HG02938 (cell line): ENCODE measurements at regions not wholly inside any gene's neighbourhood (a gene's known extent, or its start where the extent isn't known, plus 50 kb on each side); places are given as distances from the start of the nearest gene placed in this dataset.
A peak's percentile ranks its signal among the peaks of the same experiment; 100 is the strongest.
"Not testable (repeated sequence)": the region's sequence is repeated elsewhere in the genome, so short reads cannot be mapped to it uniquely, and the experiment has no call there.

Experiments used
- ATAC-seq: cut with Tn5 transposase; IDR thresholded peaks from one replicate; pipeline ENCODE4 v1.9.1; 2021; ENCODE audit warnings: mild to moderate bottlenecking, moderate library complexity; ENCODE audit not compliant: unreplicated experiment

DNA sequence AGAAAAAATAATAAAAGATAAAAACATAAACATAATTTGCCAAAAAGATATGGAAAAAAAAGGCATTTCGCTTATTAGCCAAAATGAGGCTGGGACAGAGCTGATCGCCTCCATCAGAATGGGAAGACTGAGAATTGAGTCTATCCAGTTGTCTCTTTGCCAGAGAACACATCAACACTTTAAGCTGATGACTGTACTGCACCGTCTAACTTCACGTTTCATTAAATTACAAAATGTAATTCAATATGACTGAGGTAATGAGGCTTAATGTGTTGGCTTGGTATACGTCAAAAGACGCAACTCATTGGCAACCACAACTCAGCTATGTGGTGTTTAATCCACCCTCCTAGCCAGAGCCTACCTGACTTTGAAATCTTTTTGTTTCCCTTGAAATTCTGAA, 462.7 kb upstream of the CD180 start:
- ATAC-seq: no peak

DNA sequence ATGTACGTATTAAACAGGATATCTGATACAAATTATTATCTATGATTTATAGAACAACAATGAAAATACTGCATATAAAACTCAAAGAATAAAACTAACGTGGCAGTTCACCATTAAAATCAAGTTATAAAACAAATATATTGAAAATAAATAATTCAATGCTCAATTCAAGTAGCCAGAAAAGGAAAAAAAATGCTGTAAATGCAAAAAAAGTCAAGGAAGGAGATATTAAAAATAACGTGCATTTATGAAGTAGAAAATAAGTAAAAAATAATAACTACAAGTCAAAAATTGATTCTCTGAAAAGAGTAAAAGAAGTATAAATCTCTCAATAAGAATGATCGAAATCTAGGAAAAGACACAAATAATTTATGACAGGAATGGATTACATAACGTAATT, 460.5 kb upstream of the CD180 start:
- ATAC-seq: no peak

DNA sequence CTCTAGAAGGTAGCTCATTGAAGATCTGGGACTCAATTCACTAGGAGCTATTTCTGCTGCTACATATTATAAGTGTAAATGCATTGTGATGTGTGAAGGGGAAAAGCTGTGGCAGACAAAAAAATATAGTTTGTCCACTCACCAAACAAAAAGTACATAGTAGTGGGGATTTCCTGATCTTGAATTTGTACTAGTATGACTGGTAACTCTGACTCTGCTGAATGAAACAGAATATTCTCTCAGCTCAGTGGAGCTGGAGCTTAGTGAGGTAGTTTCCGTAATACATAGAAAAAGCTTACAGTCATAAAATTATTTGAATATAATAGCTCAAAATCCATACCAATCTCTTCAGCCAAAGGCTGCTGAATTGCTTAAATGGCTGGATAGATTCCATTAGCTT, 455.6 kb upstream of the CD180 start:
- ATAC-seq: peak; percentile 52

DNA sequence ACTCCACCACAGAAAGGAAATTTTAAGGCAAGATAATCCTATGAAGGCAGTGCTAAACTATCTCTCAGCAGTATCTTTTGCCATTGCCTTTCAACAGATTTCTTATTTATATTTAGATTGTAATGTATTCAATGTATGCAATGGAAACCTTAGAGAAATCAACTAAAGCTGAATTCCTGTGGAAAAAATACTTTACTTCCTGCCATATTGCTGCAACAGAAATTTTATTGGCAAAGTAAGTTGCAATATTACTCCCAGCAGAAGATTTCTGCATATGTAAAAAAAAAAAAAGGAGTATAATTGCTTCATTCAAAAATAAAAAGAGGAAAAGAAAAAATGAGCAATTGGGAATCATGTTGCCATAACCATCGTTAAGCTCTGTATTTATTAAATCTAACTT, 454.6 kb upstream of the CD180 start:
- ATAC-seq: no peak

DNA sequence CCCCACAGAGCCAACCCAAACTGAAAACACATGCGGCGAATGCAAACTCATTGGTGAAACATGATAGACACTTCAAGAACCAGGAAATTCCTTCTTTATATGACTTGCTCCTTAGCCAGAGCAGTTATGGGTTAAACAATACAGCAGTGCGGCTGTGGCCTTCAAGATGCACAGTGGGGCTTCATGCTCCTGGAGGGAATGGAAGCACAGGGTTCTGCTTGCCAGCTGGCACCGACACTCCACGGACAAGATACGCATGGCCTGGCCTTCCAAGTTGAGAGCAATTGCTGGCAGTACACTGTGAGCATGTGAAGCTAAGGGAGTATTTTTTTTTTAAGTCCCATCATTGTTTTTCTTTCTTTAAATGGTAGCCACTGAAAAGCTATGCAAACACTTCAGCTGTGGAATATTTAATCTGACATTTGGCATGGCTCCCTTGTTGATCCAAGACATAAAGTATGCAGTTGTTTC, 451.6 kb upstream of the CD180 start:
- ATAC-seq: no peak

DNA sequence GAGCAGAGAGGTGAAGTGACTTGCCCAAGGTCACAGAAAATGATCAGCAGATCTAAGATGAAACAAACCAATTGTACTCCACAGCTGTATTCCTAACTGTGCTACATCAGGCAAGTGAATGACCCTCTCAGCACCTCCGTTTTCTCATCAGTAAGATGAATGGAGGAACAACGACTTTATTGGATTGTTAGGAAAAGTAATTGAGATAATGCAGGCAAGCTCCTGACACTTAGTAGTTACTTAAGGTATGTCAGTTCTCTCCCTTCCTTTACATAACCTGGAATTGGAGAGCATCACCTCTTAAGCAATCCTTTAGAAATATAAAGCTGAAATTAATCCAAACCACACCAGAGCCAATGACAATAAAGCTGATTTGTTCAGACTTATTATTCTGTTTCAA, 451.2 kb upstream of the CD180 start:
- no peak for ATAC-seq

DNA sequence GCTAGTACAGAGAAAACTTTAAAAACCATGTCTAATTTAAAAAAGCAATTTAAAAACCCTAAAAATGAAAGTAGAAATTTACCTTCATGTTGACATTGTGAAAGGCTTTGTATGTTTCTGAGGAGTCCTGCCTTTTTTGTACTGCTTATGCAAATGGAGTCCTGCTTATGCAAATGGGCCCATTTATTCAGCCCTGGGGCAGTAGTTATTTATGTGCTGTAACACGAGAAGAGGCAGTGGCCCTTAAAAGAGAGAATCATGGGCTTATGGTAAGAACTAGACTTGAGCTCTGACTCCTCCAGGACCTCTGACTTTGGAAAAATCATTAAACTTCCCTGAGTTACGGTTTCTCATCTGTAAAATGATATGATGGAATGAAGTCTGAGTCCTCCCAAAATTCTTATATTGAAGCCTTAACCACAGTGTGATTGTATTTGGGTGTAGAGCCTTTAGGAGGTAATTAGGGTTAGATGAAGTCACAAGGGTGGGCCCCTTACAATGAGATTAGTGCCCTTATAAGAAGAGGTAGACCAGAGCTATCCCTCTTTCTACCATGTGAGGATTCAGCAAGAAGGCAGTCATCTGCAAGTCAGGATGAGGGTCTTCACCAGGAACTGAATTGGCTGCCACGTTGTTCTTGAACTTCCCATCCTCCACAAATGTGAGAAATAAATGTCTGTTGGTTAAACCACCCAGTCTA, 447.8 kb upstream of the CD180 start:
- no peak for ATAC-seq

DNA sequence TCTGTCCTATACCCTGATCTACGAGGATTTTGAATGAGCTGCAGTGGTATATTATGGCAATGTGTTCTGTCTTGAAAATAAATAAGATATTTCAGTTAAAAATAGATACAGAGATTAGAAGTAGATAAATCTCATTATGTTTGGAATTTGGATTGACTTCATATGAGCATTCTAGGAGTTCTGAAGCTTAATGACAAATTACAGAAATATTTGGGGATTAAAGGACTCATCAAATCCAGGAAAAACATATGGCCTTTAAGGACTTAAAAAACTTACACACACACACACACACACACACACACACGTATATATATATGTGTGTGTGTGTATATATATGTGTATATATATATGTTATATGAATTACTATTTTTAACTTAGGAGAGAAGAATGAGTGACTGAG, 446.9 kb upstream of the CD180 start:
- no peak for ATAC-seq

DNA sequence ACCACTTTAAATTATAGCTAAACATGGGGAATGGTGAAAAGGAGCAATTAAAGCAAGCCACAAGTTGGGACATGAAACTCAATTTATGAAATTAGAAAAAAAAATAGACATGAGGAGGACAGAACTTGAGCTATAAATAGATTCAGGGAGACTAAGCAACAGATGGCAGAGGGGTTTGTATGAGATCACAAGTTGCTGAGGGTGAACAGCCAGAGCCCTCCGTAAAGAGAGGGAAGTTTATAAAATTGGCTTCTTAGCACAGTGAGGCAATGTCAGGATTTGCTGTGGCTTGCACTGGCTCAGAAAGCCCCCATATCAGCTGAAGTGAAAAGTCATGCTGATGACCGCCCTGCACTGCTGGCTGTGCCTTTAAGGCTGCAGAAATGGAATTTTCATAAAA, 443.4 kb upstream of the CD180 start:
- no peak for ATAC-seq

DNA sequence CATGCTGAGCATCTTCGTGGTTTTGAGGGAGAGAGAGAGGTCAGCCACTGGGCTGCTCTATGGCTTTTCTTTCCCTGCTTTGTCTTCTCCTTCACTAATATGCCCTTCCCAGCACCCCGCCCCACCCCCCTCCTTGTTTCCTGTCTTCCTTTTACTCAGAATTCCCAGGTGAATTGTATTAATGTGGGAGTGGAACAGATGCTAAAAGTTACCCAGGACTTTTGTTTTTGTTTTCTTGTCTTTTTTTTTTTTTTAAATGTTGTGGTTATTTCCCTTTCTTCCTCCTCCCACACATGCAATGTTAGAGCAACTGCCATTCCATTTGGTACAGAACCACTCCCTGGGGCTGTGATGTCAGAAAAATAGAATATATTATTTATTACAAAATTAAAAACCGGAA, 442.7 kb upstream of the CD180 start:
- no peak for ATAC-seq

DNA sequence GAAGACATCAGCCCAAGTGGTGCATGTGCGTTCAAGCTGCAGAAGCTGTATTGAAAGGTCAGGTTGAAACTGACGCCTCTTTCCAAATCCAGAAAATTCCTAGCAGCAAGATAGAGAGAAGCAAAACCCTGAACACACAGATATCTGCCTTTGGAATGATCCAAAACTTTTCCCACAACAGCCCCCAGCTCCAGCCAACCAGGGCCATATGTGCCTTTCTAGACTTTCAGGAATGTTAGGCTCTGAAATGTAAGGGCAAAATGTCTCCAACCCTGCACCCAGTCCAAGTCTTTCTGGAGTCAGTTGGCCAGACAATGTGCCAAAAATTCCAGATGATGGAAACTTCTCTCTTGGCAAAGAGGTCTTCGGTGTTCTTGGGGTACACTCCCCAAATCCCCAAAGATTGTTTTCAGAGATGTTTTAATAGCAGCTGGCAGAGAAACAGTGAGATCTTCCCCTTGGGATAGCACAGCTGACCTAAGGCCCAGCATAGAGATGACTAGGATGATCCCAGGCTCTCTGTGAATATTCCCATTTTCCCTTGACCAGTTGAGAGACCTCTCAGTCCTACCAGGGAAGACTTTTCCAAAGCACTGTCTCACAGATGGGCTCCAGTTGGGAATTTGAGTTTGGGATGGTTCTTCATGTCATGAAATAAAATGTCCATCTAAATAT, 440.4 kb upstream of the CD180 start:
- no peak for ATAC-seq

DNA sequence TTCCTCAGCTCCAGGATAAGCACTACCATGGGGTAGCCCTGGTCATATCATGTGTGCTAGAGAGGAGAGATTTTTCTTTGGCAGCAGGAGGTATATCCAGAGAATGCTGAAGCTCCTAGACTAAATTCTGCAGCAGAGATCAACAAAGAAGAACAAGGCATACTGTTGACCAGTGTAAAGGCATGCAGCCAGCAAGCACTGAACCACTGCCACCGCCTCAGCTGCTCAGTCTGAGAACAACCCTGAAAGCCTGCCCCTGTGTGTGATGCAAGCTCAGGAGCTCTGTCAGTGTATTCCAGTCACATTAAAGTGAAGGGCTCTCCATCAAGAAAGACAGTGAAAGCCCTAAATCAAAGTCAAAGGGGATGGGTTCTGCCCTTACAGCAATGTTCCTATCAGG, 439.5 kb upstream of the CD180 start:
- no peak for ATAC-seq

DNA sequence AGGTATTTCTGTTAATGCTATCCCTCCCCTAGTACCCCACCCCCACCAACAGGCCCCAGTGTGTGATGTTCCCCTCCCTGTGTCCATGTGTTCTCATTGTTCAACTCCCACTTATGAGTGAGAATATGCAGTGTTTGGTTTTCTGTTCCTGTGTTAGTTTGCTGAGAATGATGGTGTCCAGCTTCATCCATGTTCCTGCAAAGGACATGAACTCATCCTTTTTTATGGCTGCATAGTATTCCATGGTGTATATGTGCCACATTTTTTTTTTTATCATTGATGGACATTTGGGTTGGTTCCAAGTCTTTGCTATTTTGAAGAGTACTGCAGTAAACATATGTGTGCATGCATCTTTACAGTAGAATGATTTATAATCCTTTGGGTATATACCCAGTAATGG, 430.5 kb upstream of the CD180 start:
- not testable (repeated sequence) for ATAC-seq

DNA sequence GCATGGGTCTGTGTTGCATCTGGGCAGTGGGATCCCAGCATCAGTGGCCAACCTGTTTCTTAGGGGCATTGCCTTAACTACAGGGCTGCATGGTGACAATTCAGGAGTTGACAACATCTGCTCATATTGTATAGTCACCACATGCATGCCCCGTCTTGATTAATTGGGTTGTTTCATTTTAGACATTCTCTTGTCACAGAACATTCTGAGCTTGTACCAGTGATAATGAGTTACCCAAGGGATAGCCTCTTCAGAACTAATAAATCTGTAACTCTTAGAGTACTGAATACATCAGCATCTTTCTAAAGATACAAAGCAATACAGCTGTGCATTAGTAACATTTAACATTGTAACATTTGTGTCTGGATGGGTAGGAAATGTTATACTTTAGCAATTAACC, 426.5 kb upstream of the CD180 start:
- no peak for ATAC-seq

DNA sequence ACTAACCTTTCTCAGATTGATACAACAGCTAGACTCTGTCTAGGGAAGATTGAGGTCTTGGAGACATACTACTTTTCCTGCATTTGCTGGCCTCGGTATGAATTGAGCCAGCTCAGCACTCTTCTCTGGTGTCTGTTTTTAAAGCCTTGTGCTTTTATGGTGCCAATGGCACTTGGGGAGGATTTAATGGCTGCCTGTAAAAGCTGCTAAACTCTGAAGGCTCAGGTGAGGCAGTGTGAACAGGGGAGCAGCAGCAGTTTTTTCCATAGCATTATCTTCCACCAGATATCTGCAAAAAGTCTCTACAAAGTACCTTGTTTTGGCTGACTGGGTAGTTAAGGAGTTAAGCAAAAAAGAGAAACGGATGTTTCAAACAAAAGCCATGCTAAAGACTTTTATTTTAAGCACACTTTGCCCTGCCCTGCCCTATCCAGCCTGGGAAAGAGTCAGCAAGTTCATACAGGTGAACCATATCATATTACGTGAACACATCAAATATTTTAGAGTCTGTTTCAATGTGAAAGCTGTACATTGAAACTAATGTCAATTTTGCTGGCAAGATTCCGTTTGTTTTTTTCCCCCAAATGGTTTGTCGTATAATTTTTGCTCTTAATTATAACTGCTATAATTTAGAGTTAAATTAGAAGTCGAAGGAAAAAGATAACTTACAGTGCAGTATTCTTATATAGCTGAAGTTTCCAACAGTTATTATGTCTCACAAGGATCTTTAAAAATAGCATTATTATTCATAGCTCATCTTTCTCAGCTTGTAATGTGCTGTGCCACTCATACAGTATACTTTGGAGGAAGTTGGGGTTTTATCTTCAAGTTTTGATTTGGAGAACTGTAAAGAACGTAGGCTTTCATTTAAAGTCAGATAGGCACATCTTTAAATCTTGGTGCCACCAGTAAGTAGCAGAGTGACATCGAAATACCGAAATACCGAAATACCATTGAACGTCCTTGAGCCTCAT, 424.1 kb upstream of the CD180 start:
- ATAC-seq: no peak

DNA sequence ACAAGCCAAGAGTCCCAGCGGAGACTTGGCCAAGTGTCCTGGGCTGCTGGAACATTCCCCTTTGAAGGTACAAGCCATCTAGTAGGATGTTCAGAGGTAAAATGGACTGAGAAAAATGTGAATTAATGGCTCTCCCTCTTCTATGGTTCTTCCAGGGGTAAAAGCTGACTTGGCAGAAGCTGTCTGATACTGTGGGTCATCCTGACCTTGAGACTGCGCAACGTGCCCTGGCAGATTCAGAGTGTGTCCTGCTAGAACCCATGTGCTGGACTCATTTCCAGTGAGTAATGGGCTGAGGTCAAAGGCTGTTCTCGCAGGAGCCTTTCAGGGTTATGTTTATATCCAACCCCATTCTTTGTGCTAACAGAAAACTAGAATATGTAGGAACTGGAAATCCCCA, 423.0 kb upstream of the CD180 start:
- ATAC-seq: no peak

DNA sequence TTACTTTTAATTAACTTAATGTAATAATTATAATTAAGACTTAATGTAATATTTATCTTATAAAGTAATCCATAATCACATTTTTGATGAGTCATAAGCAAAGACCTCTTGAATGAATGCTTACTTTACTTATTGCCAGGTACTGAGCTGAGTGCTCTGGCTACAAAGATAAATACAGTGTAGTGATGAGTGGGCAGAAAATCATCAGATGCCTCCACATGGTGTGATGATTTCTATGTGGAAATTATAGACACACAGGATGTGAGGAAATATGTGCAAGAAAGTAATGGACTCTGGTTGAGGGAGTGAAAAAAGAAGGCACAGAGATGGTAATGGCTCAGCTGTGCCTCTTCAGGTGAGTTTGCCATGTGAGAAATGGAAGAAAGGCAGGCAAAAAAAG, 422.6 kb upstream of the CD180 start:
- ATAC-seq: no peak

DNA sequence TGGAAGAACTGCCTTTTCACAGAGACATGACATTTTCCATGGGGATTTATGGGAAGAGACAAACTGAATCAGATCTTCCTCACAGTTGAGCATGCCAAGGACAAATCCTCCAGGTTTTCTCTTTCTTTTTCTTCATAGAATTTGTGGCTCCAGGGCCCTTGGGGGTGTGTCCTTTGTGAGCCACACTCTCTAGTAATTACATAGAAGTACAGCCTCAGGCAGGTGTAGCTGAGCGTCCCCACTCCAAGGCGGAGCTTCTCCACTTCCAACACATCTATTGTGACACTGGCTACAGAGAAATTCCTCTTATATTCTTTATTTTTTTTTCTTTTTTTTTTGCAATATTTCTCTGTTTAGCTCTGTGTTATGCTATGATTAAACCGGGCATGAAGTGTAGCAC, 420.5 kb upstream of the CD180 start:
- ATAC-seq: no peak

DNA sequence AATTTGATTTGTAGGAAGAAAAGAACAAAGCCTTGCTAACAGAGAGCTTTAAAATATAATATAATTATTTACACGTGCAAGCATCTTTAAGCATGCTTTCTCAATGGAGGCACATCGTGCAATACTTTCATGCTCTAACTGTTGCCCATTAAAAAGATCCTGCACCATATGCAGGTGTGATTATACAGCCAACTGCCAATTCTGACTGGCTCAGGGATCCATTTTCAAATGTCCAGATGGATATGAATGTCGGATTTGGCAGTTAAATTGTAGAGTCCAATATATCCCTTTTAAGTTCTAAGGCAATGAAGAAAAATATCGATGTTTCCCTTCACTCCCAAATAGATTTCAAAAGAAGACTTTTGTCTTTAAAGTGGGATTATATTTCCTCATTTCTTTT, 416.4 kb upstream of the CD180 start:
- ATAC-seq: no peak

DNA sequence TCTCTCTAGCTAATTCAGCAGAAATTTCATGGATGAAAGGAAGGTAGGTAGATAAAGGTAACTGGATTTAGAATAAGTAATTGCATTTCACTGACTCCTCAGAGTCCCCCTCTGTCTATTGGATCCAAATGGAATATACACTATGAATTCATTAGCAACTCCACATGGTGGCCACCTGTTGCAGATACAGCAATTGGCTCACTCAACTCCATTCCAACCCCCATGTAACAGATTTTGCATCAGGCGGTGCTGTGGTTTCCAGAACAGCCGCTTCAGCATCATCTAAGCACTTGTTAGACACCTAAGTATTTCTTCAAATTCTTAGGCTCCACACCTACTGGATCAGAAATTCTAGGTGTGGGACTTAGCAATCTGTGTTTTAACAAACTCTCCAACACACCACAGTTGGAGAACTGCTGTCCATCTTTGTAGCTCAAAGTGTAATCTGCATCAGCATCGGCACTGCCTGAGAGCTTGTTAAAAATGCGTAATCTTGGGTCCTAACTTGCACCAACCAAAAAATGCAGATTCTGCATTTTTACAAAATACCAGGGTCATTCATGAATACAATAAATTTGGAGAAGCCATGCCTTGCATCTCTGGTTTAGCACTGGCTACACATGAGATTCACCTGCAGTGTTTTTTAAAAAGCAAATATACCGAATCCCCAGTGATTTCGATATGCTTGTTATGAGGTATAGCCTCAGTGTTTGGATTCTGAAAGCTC, 413.8 kb upstream of the CD180 start:
- ATAC-seq: no peak

DNA sequence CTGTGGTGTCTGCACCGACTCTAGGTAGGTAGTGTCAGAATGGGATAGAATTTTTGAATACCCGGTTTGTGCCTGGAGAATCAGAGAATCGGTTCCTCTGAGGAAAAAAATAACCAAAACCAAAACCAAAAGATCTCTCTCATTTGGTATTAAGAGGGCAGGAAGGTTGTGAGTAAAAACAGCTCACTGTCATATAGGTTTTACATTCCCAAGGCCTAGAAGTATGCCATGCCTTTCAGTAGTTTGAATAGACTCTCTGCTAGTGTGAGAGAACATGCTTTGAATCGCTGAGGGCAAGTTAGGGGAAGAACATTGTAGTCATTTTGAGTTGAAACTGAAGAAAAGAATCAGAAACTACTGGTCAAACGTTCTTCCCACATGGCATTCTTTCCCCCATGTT, 411.4 kb upstream of the CD180 start:
- ATAC-seq: no peak
